D721Med (cell line): ENCODE measurements at regions not wholly inside any gene's neighbourhood (a gene's known extent, or its start where the extent isn't known, plus 50 kb on each side); places are given as distances from the start of the nearest gene placed in this dataset.

Experiments used
- DNase-seq: peaks from one replicate; pipeline ENCODE4 v3.0.0; 2011; ENCODE audit warnings: low spot score; ENCODE audit not compliant: insufficient read length
- FAIRE-seq: peaks from 2 replicates; lab custom pipeline; 2011; peaks lifted over from hg19 to GRCh38; lab: Jason Lieb, UNC
- TF ChIP-seq, protein P1 (sequence below): IDR thresholded peaks from 2 replicates; pipeline ENCODE4 v1.5.1; 2012; ENCODE audit warnings: mild to moderate bottlenecking, control low read depth; ENCODE audit not compliant: insufficient read depth; ENCODE audit errors: missing control alignments

DNA sequence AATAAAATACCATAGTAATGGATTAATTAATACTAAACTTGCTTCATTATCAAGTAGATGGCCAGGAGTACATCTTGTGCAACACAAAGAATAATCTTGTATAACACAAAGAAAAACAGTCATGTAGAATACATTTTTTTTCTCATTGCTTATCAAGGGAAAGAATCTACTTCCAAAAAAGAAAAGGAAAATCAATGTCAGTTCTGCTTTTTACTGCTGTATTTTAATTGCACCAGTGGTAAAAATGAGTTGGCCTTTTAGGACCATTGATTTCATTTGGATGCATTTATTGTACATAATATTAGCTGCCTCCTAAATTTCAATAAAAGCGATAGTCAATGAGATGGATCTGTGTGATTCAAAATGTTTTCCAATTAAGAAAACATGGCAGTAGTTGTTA is 96.9 kb upstream of the BTBD3 start:
- DNase-seq = no peak
- FAIRE-seq = no peak
- TF ChIP-seq, protein P1, sequence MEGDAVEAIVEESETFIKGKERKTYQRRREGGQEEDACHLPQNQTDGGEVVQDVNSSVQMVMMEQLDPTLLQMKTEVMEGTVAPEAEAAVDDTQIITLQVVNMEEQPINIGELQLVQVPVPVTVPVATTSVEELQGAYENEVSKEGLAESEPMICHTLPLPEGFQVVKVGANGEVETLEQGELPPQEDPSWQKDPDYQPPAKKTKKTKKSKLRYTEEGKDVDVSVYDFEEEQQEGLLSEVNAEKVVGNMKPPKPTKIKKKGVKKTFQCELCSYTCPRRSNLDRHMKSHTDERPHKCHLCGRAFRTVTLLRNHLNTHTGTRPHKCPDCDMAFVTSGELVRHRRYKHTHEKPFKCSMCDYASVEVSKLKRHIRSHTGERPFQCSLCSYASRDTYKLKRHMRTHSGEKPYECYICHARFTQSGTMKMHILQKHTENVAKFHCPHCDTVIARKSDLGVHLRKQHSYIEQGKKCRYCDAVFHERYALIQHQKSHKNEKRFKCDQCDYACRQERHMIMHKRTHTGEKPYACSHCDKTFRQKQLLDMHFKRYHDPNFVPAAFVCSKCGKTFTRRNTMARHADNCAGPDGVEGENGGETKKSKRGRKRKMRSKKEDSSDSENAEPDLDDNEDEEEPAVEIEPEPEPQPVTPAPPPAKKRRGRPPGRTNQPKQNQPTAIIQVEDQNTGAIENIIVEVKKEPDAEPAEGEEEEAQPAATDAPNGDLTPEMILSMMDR = no peak

DNA sequence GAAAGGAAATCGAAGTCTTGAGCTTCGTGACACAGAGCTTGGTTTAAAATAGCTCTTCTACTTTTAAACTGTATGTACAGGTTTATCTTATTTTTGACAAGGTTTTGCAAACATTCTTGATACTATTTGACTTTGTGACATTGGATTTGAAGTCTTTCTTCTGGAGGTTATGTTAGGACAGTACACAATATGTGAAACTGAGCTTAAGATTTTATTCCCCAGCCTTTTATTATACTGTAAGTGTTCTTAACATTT is 95.2 kb upstream of the BTBD3 start:
- FAIRE-seq (no peak), DNase-seq (no peak)
- TF ChIP-seq, protein P1 = no peak

DNA sequence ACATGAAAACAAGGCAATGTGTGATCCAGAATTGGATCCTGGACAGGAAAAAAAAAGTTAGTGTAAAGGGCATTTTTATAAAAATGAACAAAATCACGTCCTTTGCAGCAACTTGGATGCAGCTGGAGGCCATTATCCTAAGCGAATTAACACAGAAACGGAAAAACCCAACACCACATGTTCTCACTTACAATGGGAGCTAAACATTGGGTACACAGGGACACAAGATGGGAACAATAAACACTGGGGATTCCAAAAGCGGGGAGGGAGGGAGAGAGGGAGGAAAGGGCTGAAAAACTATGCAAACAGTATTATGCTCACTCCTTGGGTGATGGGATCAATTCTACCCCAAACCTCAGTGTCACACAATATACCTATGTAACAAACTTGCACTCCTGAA is 91.4 kb upstream of the BTBD3 start:
- FAIRE-seq = no peak
- no peak for DNase-seq
- TF ChIP-seq, protein P1 = no peak

DNA sequence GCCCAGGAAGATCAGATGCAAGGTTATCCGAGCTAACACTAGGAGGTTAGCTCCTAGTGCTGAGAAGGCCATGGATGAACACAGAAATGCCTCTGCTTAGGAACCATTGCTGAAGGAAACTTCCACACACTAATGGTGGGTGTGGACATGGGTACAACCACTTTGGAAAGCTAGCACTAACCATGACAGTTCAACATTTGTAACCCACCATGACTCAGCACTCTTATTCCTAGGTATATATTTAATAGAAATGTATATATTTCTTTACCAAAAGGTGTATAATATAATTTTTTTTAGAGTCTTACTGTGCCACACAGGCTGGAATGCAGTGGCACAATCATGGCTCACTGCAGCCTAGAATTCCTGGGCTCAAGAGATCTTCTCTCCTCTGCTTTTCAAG is 85.3 kb upstream of the BTBD3 start:
- TF ChIP-seq, protein P1 = no peak
- FAIRE-seq (no peak), DNase-seq (no peak)

DNA sequence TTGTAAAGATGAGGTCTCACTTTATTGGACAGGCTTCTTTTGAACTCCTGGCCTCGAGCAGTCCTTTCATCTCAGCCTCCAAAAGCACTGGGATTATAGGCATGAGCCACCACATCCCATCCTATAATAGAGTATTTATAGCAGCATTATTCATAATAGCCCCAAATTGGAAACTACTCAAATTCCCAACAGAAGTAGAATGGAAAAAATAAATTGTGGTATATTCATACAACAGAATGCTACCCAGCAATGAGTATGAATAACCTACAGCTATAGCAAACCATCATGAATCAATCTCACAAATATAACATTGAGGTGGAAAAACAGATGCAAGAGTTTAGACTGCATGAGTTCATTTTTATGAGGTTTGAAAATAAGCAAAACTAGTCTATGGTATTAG is 84.8 kb upstream of the BTBD3 start:
- FAIRE-seq (no peak), DNase-seq (no peak)
- TF ChIP-seq, protein P1 = no peak

DNA sequence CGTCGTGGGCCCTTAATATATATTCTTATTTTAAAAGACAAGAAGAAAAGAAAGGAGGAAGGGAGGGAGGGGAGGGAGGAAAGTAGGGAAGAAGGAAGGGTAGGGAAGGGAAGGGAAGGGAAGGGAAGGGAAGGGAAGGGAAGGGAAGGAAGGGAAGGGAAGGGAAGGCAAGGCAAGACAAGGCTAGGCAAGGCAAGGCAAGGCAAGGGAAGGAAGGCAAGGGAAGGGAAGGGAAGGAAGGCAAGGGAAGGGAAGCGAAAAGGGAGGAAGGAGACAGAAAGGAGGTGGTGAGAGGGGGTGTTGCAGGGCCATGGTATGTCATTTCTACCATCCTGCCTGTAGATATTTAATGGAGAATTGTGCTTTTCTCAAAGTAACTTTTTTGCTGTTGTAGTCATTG is 83.9 kb upstream of the BTBD3 start:
- FAIRE-seq (no peak), DNase-seq (no peak)
- TF ChIP-seq, protein P1 = no peak

DNA sequence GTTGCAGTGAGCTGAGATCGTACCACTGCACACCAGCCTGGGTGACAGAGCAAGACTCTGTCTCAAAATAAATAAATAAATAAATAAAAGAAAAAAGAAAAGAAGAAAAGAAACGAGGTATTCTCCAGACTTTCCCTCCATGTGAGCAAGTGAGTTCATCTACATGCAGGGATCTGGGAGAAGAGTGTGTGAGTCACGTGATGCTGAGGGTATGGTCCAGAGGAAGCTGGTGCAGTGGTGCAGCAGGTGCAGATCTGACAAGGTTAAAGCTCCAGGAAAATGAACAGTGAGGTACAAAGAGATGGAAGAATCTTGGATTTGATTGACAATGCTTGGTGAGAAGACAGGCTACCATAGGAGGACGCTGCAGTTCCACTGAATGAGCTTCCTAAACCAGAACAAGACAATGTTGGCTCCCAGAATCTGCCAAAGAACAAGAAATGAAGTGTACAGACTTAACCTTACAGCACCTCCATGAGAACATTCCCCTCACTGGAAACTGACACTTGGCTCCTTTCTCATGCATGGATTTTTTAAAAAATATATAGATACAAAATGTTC is 79.5 kb upstream of the BTBD3 start:
- FAIRE-seq (no peak), DNase-seq (no peak)
- TF ChIP-seq, protein P1 = no peak
